ENCODE measurements at regions not wholly inside any gene's neighbourhood (a gene's known extent, or its start where the extent isn't known, plus 50 kb on each side); places are given as distances from the start of the nearest gene placed in this dataset.

GRCh38 chr3:174342941-174343501 is 516.1 kb upstream of the NAALADL2 start:
- TF ChIP-seq CTCF (IDR thresholded peaks at IDR 0.05) (no peak), POLR2A (IDR thresholded peaks at IDR 0.05) (no peak)
